Astrocyte of the cerebellum (primary cell): ENCODE measurements at regions not wholly inside any gene's neighbourhood (a gene's known extent, or its start where the extent isn't known, plus 50 kb on each side); places are given as distances from the start of the nearest gene placed in this dataset.

Source experiments
- DNase-seq: peaks from one replicate; pipeline ENCODE4 v3.0.0-alpha.2; 2011; ENCODE audit warnings: low read depth
- H3K4me3 ChIP-seq: 2 replicates; pipeline ENCODE4 v1.5.1; 2011; ENCODE audit warnings: mild to moderate bottlenecking, low read depth, low read length, moderate library complexity
- CTCF ChIP-seq: IDR thresholded peaks from 2 replicates; pipeline ENCODE4 v1.5.1; 2012; ENCODE audit warnings: low read length, low read depth, moderate library complexity, mild to moderate bottlenecking; ENCODE audit errors: missing control alignments
- in situ Hi-C: cut with HindIII; loops from 2 replicates; pipeline ENCODE4 v1.10.0; 2017; ENCODE audit warnings: low sequenced_read_pairs

GRCh38 chr12:61871485-61871810, 388.8 kb upstream of the USP15 start:
- H3K4me3 ChIP-seq: no peak overlapping the region
- no peak for DNase-seq
- in situ Hi-C loops: no loop called here
- no peak for TF ChIP-seq CTCF

- in situ Hi-C loops: no loop called here
- H3K4me3 ChIP-seq: no peak overlapping the region
- TF ChIP-seq CTCF: no peak
- DNase-seq: no peak
Observed at GRCh38 chr12:61879229-61879628, 381.0 kb upstream of the USP15 start.

- in situ Hi-C loops: no loop called here
- TF ChIP-seq CTCF: no peak
- no peak for DNase-seq
- H3K4me3 ChIP-seq: no peak overlapping the region
Observed at GRCh38 chr12:61880186-61880585, 380.0 kb upstream of the USP15 start.

- DNase-seq: no peak
- in situ Hi-C loops: no loop called here
- no peak overlapping the region for H3K4me3 ChIP-seq
- TF ChIP-seq CTCF: no peak
Observed at GRCh38 chr12:61891632-61892031, 368.6 kb upstream of the USP15 start.

- in situ Hi-C loops: no loop called here
- no peak for TF ChIP-seq CTCF
- DNase-seq: no peak
Observed at GRCh38 chr12:61894168-61894567, 366.0 kb upstream of the USP15 start.

GRCh38 chr12:61896436-61896835, 363.8 kb upstream of the USP15 start:
- no peak for TF ChIP-seq CTCF
- in situ Hi-C loops: no loop called here
- no peak for DNase-seq
- no peak overlapping the region for H3K4me3 ChIP-seq

More at GRCh38 chr12:61894168-61894567, 366.0 kb upstream of the USP15 start:
- H3K4me3 ChIP-seq: no peak overlapping the region

GRCh38 chr12:61902403-61902802, 357.8 kb upstream of the USP15 start:
- in situ Hi-C loops: no loop called here
- TF ChIP-seq CTCF: no peak
- no peak overlapping the region for H3K4me3 ChIP-seq
- no peak for DNase-seq
